ENCODE measurements at regions not wholly inside any gene's neighbourhood (a gene's known extent, or its start where the extent isn't known, plus 50 kb on each side); places are given as distances from the start of the nearest gene placed in this dataset.
"Not testable (repeated sequence)": the region's sequence is repeated elsewhere in the genome, so short reads cannot be mapped to it uniquely, and the experiment has no call there.

- not testable (repeated sequence) for H3K9me3 ChIP-seq (ENCODE audit: low read length); H3K79me2 ChIP-seq (ENCODE audit: low read length); H3K27me3 ChIP-seq (ENCODE audit: low read length); H3K36me3 ChIP-seq (ENCODE audit: insufficient read depth, low read length); H4K20me1 ChIP-seq (ENCODE audit: insufficient read depth, low read depth, low read length); H3K4me1 ChIP-seq (ENCODE audit: low read length); H3K9me2 ChIP-seq (replicated peaks; ENCODE audit: insufficient read depth, low read length)
- peak; percentile 94 for DNase-seq
- Histone ChIP-seq H3K4me2 (ENCODE audit: low read depth, low read length, poor library complexity, severe bottlenecking) (peak overlapping the region; percentile 72), H3K9ac (ENCODE audit: low read length) (peak overlapping the region; percentile 73), H3K4me3 (ENCODE audit: low read length) (peak overlapping the region; percentile 85), H3K27ac (ENCODE audit: low read length) (peak overlapping the region; percentile 68), H2AFZ (ENCODE audit: low read length) (peak overlapping the region; percentile 70; the same call in 1 of the 2 replicates)
Measured at GRCh38 chr12:9447791-9448614, 159.7 kb downstream of the KLRB1 start.

DNA sequence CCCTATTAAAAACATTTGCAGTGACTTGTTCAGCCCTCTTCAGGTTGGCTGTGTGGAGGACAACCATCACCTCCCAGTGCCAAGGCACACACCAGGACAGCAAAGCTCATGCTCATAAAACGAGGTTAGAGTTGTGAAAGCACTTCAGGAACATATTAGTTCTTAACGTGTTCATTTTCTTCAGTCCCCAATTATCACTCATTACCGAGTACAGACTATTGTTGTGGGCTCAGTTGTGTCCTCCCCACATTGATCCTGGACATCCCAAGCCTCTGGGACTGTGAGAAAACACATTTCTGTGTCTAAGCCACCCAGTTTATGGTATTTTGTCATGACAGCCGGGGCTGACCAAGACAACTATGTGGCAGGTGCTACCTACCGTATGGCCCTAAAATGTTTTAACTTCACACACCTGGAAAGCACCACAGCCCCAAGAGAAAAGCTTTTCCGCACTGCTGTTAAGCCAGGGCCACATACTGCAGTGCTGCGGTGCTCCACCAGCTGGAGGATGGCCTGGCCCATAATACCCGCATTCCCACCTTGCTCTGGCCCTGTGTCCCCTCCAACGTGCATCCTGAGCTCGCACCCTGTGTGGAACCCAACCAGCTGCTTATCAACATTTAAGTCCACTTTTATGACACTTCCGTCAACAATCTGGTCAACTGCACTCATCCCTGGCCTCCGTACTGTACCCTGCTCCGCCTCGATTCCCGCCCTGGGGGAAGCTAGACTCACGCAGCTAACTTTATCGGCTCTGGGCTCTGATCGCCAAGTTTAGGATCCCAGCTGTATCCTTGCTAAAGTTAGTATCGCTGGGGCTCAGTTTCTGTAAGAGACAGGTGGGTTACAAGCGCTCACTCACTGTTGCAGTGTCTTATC, 160.6 kb downstream of the KLRB1 start:
- DNase-seq; H4K20me1 ChIP-seq (ENCODE audit: insufficient read depth, low read depth, low read length); H3K9me2 ChIP-seq (replicated peaks; ENCODE audit: insufficient read depth, low read length); H2AFZ ChIP-seq (ENCODE audit: low read length); H3K36me3 ChIP-seq (ENCODE audit: insufficient read depth, low read length); H3K9me3 ChIP-seq (ENCODE audit: low read length); H3K4me1 ChIP-seq (ENCODE audit: low read length); H3K27me3 ChIP-seq (ENCODE audit: low read length); H3K79me2 ChIP-seq (ENCODE audit: low read length): not testable (repeated sequence)
- peak overlapping the region; percentile 85 for H3K4me3 ChIP-seq (ENCODE audit: low read length)
- peak overlapping the region; percentile 73 for H3K9ac ChIP-seq (ENCODE audit: low read length)
- H3K27ac ChIP-seq (ENCODE audit: low read length) = peak overlapping the region; percentile 68; the same call in 1 of the 2 replicates
- H3K4me2 ChIP-seq (ENCODE audit: low read depth, low read length, poor library complexity, severe bottlenecking) = peak overlapping the region; percentile 72

DNA sequence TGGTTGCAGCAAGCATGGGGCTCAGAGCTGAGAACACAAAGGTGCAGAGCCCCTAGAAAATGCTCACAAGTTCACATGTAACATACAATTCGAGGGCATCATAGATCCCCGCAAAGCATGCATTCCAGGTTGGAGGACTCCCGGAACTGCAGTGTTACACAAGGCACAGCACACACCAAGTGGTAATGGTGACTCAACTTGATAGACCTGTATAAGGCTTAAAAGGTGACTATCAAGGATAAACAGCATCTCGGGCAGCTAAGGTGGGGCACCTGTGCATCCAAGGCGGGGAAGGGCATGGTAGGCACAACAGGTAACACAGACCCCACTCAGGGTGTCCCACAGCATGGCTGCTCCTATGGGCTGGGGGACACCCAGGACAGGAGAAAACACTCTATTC, 167.3 kb downstream of the KLRB1 start:
- not testable (repeated sequence) for H4K20me1 ChIP-seq (ENCODE audit: insufficient read depth, low read depth, low read length); H3K27me3 ChIP-seq (ENCODE audit: low read length); H3K4me2 ChIP-seq (ENCODE audit: low read depth, low read length, poor library complexity, severe bottlenecking); H2AFZ ChIP-seq (ENCODE audit: low read length); H3K79me2 ChIP-seq (ENCODE audit: low read length); H3K4me1 ChIP-seq (ENCODE audit: low read length); H3K9me3 ChIP-seq (ENCODE audit: low read length); DNase-seq; H3K9me2 ChIP-seq (replicated peaks; ENCODE audit: insufficient read depth, low read length); H3K4me3 ChIP-seq (ENCODE audit: low read length); H3K36me3 ChIP-seq (ENCODE audit: insufficient read depth, low read length); H3K27ac ChIP-seq (ENCODE audit: low read length); H3K9ac ChIP-seq (ENCODE audit: low read length)

- not testable (repeated sequence) for H3K9ac ChIP-seq (ENCODE audit: low read length); H4K20me1 ChIP-seq (ENCODE audit: insufficient read depth, low read depth, low read length); H3K4me1 ChIP-seq (ENCODE audit: low read length); H3K9me2 ChIP-seq (replicated peaks; ENCODE audit: insufficient read depth, low read length); H2AFZ ChIP-seq (ENCODE audit: low read length); H3K27me3 ChIP-seq (ENCODE audit: low read length); H3K4me2 ChIP-seq (ENCODE audit: low read depth, low read length, poor library complexity, severe bottlenecking); H3K9me3 ChIP-seq (ENCODE audit: low read length); H3K79me2 ChIP-seq (ENCODE audit: low read length); DNase-seq; H3K36me3 ChIP-seq (ENCODE audit: insufficient read depth, low read length); H3K27ac ChIP-seq (ENCODE audit: low read length); H3K4me3 ChIP-seq (ENCODE audit: low read length)
Measured at GRCh38 chr12:9435682-9436081, 172.0 kb downstream of the KLRB1 start.

DNA sequence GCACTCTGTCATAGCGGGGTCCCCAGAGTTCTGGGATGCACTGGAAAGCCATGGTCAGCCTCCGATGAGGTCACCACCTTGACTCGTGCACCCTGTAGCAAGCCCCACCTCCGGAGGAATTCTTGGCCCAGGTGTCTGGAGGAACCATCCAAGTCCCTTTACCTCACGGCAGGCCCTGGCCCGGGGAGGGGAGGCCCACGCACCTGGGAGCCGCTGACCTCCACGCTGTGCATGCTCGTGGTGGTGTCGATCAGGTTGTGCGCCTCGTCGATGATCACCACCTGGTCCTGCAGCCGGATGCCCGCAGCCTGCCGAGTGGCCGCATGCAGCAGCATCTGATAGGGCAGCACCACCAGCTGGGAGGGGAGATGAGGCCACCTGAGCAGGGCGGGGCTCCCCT, 177.3 kb downstream of the KLRB1 start:
- DNase-seq; H3K27ac ChIP-seq (ENCODE audit: low read length); H3K4me1 ChIP-seq (ENCODE audit: low read length); H3K4me3 ChIP-seq (ENCODE audit: low read length); H3K36me3 ChIP-seq (ENCODE audit: insufficient read depth, low read length); H3K9me2 ChIP-seq (replicated peaks; ENCODE audit: insufficient read depth, low read length); H2AFZ ChIP-seq (ENCODE audit: low read length); H3K27me3 ChIP-seq (ENCODE audit: low read length); H3K9me3 ChIP-seq (ENCODE audit: low read length); H4K20me1 ChIP-seq (ENCODE audit: insufficient read depth, low read depth, low read length); H3K9ac ChIP-seq (ENCODE audit: low read length); H3K79me2 ChIP-seq (ENCODE audit: low read length); H3K4me2 ChIP-seq (ENCODE audit: low read depth, low read length, poor library complexity, severe bottlenecking): not testable (repeated sequence)

DNA sequence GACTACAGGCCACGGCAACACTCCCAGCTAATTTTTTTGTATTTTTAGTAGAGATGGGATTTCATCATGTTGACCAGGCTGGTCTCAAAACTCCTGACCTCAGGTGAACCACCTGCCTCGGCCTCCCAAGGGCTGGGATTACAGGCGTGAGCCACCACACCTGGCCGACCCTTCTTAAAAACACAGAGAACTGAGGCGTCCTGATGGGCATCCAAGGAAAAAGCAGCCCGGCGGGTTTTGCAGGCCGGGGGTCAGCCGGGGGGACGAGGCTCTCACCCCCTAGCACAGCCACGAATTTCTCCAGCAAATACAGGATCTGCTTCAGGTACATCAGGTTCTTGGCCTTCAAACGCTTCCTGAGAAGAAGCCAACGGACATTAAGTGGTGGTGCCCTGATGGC, 178.9 kb downstream of the KLRB1 start:
- H3K27me3 ChIP-seq (ENCODE audit: low read length); H3K27ac ChIP-seq (ENCODE audit: low read length); H3K4me2 ChIP-seq (ENCODE audit: low read depth, low read length, poor library complexity, severe bottlenecking); H3K9me3 ChIP-seq (ENCODE audit: low read length); H3K9ac ChIP-seq (ENCODE audit: low read length); H3K4me1 ChIP-seq (ENCODE audit: low read length); H3K4me3 ChIP-seq (ENCODE audit: low read length); H2AFZ ChIP-seq (ENCODE audit: low read length); H4K20me1 ChIP-seq (ENCODE audit: insufficient read depth, low read depth, low read length); H3K79me2 ChIP-seq (ENCODE audit: low read length); H3K9me2 ChIP-seq (replicated peaks; ENCODE audit: insufficient read depth, low read length); DNase-seq; H3K36me3 ChIP-seq (ENCODE audit: insufficient read depth, low read length): not testable (repeated sequence)

DNA sequence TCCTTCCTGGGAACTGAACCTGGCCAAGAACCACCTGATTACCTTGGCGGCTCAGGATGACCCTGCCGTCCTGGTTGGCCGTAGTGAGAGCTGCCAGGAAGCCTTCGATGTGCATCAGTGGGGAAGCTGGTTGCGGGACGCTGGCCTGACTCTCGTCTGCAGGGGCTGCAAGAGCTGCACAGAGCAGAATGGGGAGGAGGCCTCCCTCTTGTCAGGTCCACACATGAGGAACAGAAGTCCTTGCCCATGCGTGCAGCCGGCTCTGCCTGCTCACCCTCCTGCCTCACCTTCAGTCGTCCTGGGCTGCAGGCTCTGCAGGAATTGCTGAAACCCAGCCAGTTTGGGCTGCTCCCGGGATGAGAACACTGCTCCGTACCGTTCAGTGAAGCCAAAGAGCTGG, 182.3 kb downstream of the KLRB1 start:
- H3K9me3 ChIP-seq (ENCODE audit: low read length); H3K36me3 ChIP-seq (ENCODE audit: insufficient read depth, low read length); H3K27ac ChIP-seq (ENCODE audit: low read length); H2AFZ ChIP-seq (ENCODE audit: low read length); DNase-seq; H3K9ac ChIP-seq (ENCODE audit: low read length); H3K9me2 ChIP-seq (replicated peaks; ENCODE audit: insufficient read depth, low read length); H4K20me1 ChIP-seq (ENCODE audit: insufficient read depth, low read depth, low read length); H3K4me1 ChIP-seq (ENCODE audit: low read length); H3K4me2 ChIP-seq (ENCODE audit: low read depth, low read length, poor library complexity, severe bottlenecking); H3K79me2 ChIP-seq (ENCODE audit: low read length); H3K4me3 ChIP-seq (ENCODE audit: low read length); H3K27me3 ChIP-seq (ENCODE audit: low read length): not testable (repeated sequence)

DNA sequence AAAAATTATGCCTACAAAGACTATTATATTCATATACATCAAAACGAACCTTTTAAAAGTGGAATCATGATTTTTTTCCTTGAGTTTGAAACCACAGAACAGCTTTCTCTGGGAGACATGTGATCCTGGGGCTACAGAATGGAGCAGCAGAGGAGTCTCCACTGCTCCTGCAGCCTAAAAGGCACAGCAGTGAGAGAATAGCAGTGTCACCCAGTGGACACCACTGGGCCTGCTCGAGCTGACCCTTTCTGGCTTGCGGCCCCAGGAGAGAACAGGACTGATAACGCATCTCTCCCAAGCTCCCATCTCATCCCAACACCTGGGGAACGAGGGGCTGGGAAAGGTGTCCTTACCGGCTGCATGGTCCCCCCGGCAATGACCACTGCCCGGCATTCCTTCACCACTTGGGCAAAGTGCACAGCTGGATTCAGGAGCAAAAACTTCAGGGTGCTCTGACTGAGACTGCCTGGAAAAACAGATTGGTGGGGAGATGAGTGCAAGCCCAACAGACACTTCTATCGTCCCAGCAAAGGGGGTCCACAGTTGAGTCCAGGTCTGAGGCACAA, 183.5 kb downstream of the KLRB1 start:
- H2AFZ ChIP-seq (ENCODE audit: low read length); H3K9ac ChIP-seq (ENCODE audit: low read length); H3K9me3 ChIP-seq (ENCODE audit: low read length); H3K4me3 ChIP-seq (ENCODE audit: low read length); H3K4me2 ChIP-seq (ENCODE audit: low read depth, low read length, poor library complexity, severe bottlenecking); H3K79me2 ChIP-seq (ENCODE audit: low read length); H3K27me3 ChIP-seq (ENCODE audit: low read length); H3K36me3 ChIP-seq (ENCODE audit: insufficient read depth, low read length); H4K20me1 ChIP-seq (ENCODE audit: insufficient read depth, low read depth, low read length); H3K4me1 ChIP-seq (ENCODE audit: low read length); H3K9me2 ChIP-seq (replicated peaks; ENCODE audit: insufficient read depth, low read length); DNase-seq; H3K27ac ChIP-seq (ENCODE audit: low read length): not testable (repeated sequence)

Data from Karpas-422 (cell line).